Trophoblast cell (in vitro differentiated cells and primary cell): ENCODE measurements at regions not wholly inside any gene's neighbourhood (a gene's known extent, or its start where the extent isn't known, plus 50 kb on each side); places are given as distances from the start of the nearest gene placed in this dataset.

Source experiments
- DNase-seq, 2 donors: peaks; one replicate each; pipeline ENCODE4 v3.0.0-alpha.2; 2016
- H2AFZ ChIP-seq: 2 replicates; pipeline ENCODE4 v1.6.1; 2013; ENCODE audit warnings: low read length, moderate library complexity, mild to moderate bottlenecking; ENCODE audit not compliant: insufficient read depth, poor library complexity
- H2AK5ac ChIP-seq: 2 replicates; pipeline ENCODE4 v1.6.1; 2013; ENCODE audit warnings: mild to moderate bottlenecking, low read length
- H2BK120ac ChIP-seq: 2 replicates; pipeline ENCODE4 v1.6.1; 2013; ENCODE audit warnings: low read length, mild to moderate bottlenecking, moderate library complexity; ENCODE audit not compliant: insufficient read depth, poor library complexity
- H2BK12ac ChIP-seq: 2 replicates; pipeline ENCODE4 v1.6.1; 2013; ENCODE audit warnings: mild to moderate bottlenecking, low read length, moderate library complexity
- H2BK5ac ChIP-seq: 2 replicates; pipeline ENCODE4 v1.6.1; 2013; ENCODE audit warnings: low read length, low read depth, moderate library complexity, mild to moderate bottlenecking; ENCODE audit not compliant: poor library complexity
- H3K14ac ChIP-seq: 2 replicates; pipeline ENCODE4 v1.6.1; 2013; ENCODE audit warnings: mild to moderate bottlenecking, low read length
- H3K18ac ChIP-seq: 2 replicates; pipeline ENCODE4 v1.6.1; 2013; ENCODE audit warnings: mild to moderate bottlenecking, low read length
- H3K23ac ChIP-seq: 2 replicates; pipeline ENCODE4 v1.6.1; 2013; ENCODE audit warnings: low read length
- H3K27ac ChIP-seq: 2 replicates; pipeline ENCODE4 v1.5.1; 2013; ENCODE audit warnings: low read depth, mild to moderate bottlenecking, inconsistent platforms, low read length, moderate library complexity
- H3K27me3 ChIP-seq: 2 replicates; pipeline ENCODE4 v1.6.1; 2013; ENCODE audit warnings: inconsistent platforms, mild to moderate bottlenecking, low read length, moderate library complexity; ENCODE audit not compliant: insufficient read depth
- H3K36me3 ChIP-seq, 2 experiments: 1 replicate in 1 of 2; 2 replicates in 1 of 2; pipeline ENCODE4 v1.6.1; 2013; ENCODE audit warnings: low read length in 2 of 2, mild to moderate bottlenecking in 2 of 2, moderate library complexity in 1 of 2; ENCODE audit not compliant: insufficient read depth in 2 of 2, control insufficient read depth in 1 of 2
- H3K4ac ChIP-seq: 2 replicates; pipeline ENCODE4 v1.6.1; 2013; ENCODE audit warnings: low read depth, mild to moderate bottlenecking, low read length, moderate library complexity
- H3K4me1 ChIP-seq, 2 experiments: 1 replicate in 1 of 2; 2 replicates in 1 of 2; pipeline ENCODE4 v1.6.1; 2013; ENCODE audit warnings: low read length in 2 of 2, mild to moderate bottlenecking in 2 of 2, moderate library complexity in 1 of 2; ENCODE audit not compliant: insufficient read depth in 2 of 2, control insufficient read depth in 1 of 2
- H3K4me2 ChIP-seq: 2 replicates; pipeline ENCODE4 v1.6.1; 2013; ENCODE audit warnings: inconsistent platforms, mild to moderate bottlenecking, low read length, moderate library complexity
- H3K4me3 ChIP-seq: 2 replicates; pipeline ENCODE4 v1.5.1; 2013; ENCODE audit warnings: mild to moderate bottlenecking, low read depth, low read length, inconsistent platforms
- H3K79me1 ChIP-seq: one replicate; pipeline ENCODE4 v1.6.1; 2013; ENCODE audit warnings: low read length
- H3K79me2 ChIP-seq: 2 replicates; pipeline ENCODE4 v1.6.1; 2013; ENCODE audit warnings: low read length, mild to moderate bottlenecking; ENCODE audit not compliant: control insufficient read depth, insufficient read depth, poor library complexity
- H3K9ac ChIP-seq: 2 replicates; pipeline ENCODE4 v1.6.1; 2013; ENCODE audit warnings: mild to moderate bottlenecking, low read length
- H3K9me3 ChIP-seq: 2 replicates; pipeline ENCODE4 v1.6.1; 2013; ENCODE audit warnings: low read depth, mild to moderate bottlenecking, control low read depth, inconsistent platforms, low read length; ENCODE audit not compliant: insufficient read depth
- H4K12ac ChIP-seq: 2 replicates; pipeline ENCODE4 v1.6.1; 2013; ENCODE audit warnings: low read depth, mild to moderate bottlenecking, low read length, moderate library complexity
- H4K8ac ChIP-seq: 2 replicates; pipeline ENCODE4 v1.6.1; 2013; ENCODE audit warnings: low read depth, mild to moderate bottlenecking, low read length, moderate library complexity
- H4K91ac ChIP-seq: one replicate; pipeline ENCODE4 v1.6.1; 2013; ENCODE audit warnings: low read depth, mild to moderate bottlenecking, low read length, moderate library complexity
- WGBS: extraction: QIAGEN DNeasy Blood & Tissue Kit; methylation state at CpG from one replicate; pipeline ENCODE4 v1.1.7; 2013; ENCODE audit warnings: missing lambda C conversion rate; ENCODE audit not compliant: insufficient read length, insufficient coverage; ENCODE audit errors: extremely low coverage; 5-methylcytosine and 5-hydroxymethylcytosine counted together

- Histone ChIP-seq H2AFZ (no peak overlapping the region), H2BK5ac (no peak overlapping the region), H2BK120ac (no peak overlapping the region), H3K4me2 (no peak overlapping the region), H3K9me3 (peaks cover 4% of the 10 kb centered on the region), H3K27me3 (no peaks in the 10 kb centered on the region), H2AK5ac (no peak overlapping the region), H3K4ac (no peak overlapping the region), H3K36me3 (no peaks in the 10 kb centered on the region), H3K18ac (no peak overlapping the region), H3K79me1 (no peaks in the 10 kb centered on the region), H4K91ac (no peak overlapping the region), H4K8ac (no peak overlapping the region), H3K79me2 (no peaks in the 10 kb centered on the region), H2BK12ac (no peak overlapping the region), H3K9ac (no peak overlapping the region), H3K27ac (no peak overlapping the region), H3K4me3 (no peak overlapping the region), H3K23ac (no peak overlapping the region), H3K14ac (no peak overlapping the region), H4K12ac (no peak overlapping the region), H3K4me1 (no peaks in the 10 kb centered on the region)
- DNase-seq, result peak; percentile 56 to 60
- WGBS, result no CpG with 5 or more reads among the region's 2 CpGs
Observed at GRCh38 chr3:166367947-166368533, 530.8 kb upstream of the BCHE start.

GRCh38 chr3:166362698-166363097, 525.5 kb upstream of the BCHE start:
- no peak overlapping the region for H3K18ac ChIP-seq

GRCh38 chr3:166360720-166361119, 523.5 kb upstream of the BCHE start:
- no peak for DNase-seq
- H3K79me1 ChIP-seq, result no peaks in the 10 kb centered on the region

More at GRCh38 chr3:166362698-166363097, 525.5 kb upstream of the BCHE start:
- Histone ChIP-seq H3K27me3 (no peaks in the 10 kb centered on the region), H3K36me3 (no peaks in the 10 kb centered on the region), H2BK5ac (no peak overlapping the region), H3K79me2 (no peaks in the 10 kb centered on the region), H4K8ac (no peak overlapping the region), H3K4me2 (no peak overlapping the region), H3K4me1 (no peaks in the 10 kb centered on the region), H2BK12ac (no peak overlapping the region), H3K14ac (no peak overlapping the region), H2AK5ac (no peak overlapping the region), H3K23ac (no peak overlapping the region), H3K9ac (no peak overlapping the region), H3K4me3 (no peak overlapping the region), H4K12ac (no peak overlapping the region), H3K79me1 (no peaks in the 10 kb centered on the region), H2AFZ (no peak overlapping the region), H4K91ac (no peak overlapping the region), H3K4ac (no peak overlapping the region), H2BK120ac (no peak overlapping the region), H3K9me3 (no peaks in the 10 kb centered on the region), H3K27ac (no peak overlapping the region)
- WGBS, result no CpG with 5 or more reads among the region's 2 CpGs
- DNase-seq, result no peak

GRCh38 chr3:166351461-166351860, 514.2 kb upstream of the BCHE start:
- no peak overlapping the region for H3K4ac ChIP-seq
- no CpG with 5 or more reads among the region's 1 CpG for WGBS
- H3K4me1 ChIP-seq, result no peaks in the 10 kb centered on the region
- no peak overlapping the region for H3K27ac ChIP-seq
- H3K79me2 ChIP-seq, result no peaks in the 10 kb centered on the region
- H3K18ac ChIP-seq, result no peak overlapping the region
- H2AFZ ChIP-seq, result no peak overlapping the region
- no peak overlapping the region for H3K23ac ChIP-seq
- H3K36me3 ChIP-seq, result no peaks in the 10 kb centered on the region
- no peak overlapping the region for H4K8ac ChIP-seq
- no peak overlapping the region for H3K14ac ChIP-seq
- H4K91ac ChIP-seq, result no peak overlapping the region
- H3K9ac ChIP-seq, result no peak overlapping the region
- H3K4me2 ChIP-seq, result no peak overlapping the region
- H2BK120ac ChIP-seq, result no peak overlapping the region
- DNase-seq, result no peak
- no peak overlapping the region for H3K4me3 ChIP-seq
- H2BK12ac ChIP-seq, result no peak overlapping the region
- H3K27me3 ChIP-seq, result no peaks in the 10 kb centered on the region
- H4K12ac ChIP-seq, result no peak overlapping the region
- no peak overlapping the region for H2BK5ac ChIP-seq
- H2AK5ac ChIP-seq, result no peak overlapping the region
- H3K9me3 ChIP-seq, result no peaks in the 10 kb centered on the region
- no peaks in the 10 kb centered on the region for H3K79me1 ChIP-seq

More at GRCh38 chr3:166360720-166361119, 523.5 kb upstream of the BCHE start:
- Histone ChIP-seq H4K91ac (no peak overlapping the region), H2BK5ac (no peak overlapping the region), H3K4me2 (no peak overlapping the region), H2AK5ac (no peak overlapping the region), H3K27me3 (no peaks in the 10 kb centered on the region), H3K18ac (no peak overlapping the region), H3K27ac (no peak overlapping the region), H3K79me2 (no peaks in the 10 kb centered on the region), H3K36me3 (no peaks in the 10 kb centered on the region), H2BK12ac (no peak overlapping the region), H3K4me1 (no peaks in the 10 kb centered on the region), H3K9me3 (no peaks in the 10 kb centered on the region), H3K4me3 (no peak overlapping the region), H3K14ac (no peak overlapping the region), H3K9ac (no peak overlapping the region), H3K4ac (no peak overlapping the region), H2BK120ac (no peak overlapping the region), H4K12ac (no peak overlapping the region), H2AFZ (no peak overlapping the region), H3K23ac (no peak overlapping the region), H4K8ac (no peak overlapping the region)
